ENCODE measurements at regions not wholly inside any gene's neighbourhood (a gene's known extent, or its start where the extent isn't known, plus 50 kb on each side); places are given as distances from the start of the nearest gene placed in this dataset.

GRCh38 chr4:123802082-123802645 is 405.6 kb downstream of the SPRY1 start:
- ATAC-seq: no peak
- Mint-ChIP-seq H3K9me3 (peaks cover 3% of the 10 kb centered on the region), H3K4me1 (no peaks in the 10 kb centered on the region), H3K27ac (no peak overlapping the region), H3K27me3 (peaks cover 28% of the 10 kb centered on the region), H3K36me3 (no peaks in the 10 kb centered on the region), H3K4me3 (no peak overlapping the region)

GRCh38 chr4:123802933-123803332 is 406.3 kb downstream of the SPRY1 start:
- Mint-ChIP-seq H3K36me3 (no peaks in the 10 kb centered on the region), H3K4me3 (no peak overlapping the region), H3K27ac (no peak overlapping the region), H3K4me1 (no peaks in the 10 kb centered on the region), H3K27me3 (peaks cover 28% of the 10 kb centered on the region), H3K9me3 (no peaks in the 10 kb centered on the region)
- ATAC-seq: no peak

- Mint-ChIP-seq H3K36me3 (no peaks in the 10 kb centered on the region), H3K9me3 (no peaks in the 10 kb centered on the region), H3K4me3 (no peak overlapping the region), H3K27ac (no peak overlapping the region), H3K27me3 (peaks cover 28% of the 10 kb centered on the region), H3K4me1 (no peaks in the 10 kb centered on the region)
- ATAC-seq: no peak
Measured at GRCh38 chr4:123804196-123804721, 407.7 kb downstream of the SPRY1 start.

GRCh38 chr4:123806056-123806455 is 409.5 kb downstream of the SPRY1 start:
- H3K9me3 Mint-ChIP-seq: no peaks in the 10 kb centered on the region
- H3K4me1 Mint-ChIP-seq: no peaks in the 10 kb centered on the region
- peaks cover 21% of the 10 kb centered on the region for H3K27me3 Mint-ChIP-seq
- no peaks in the 10 kb centered on the region for H3K36me3 Mint-ChIP-seq
- ATAC-seq: no peak
- no peak overlapping the region for H3K4me3 Mint-ChIP-seq
- no peak overlapping the region for H3K27ac Mint-ChIP-seq

- Mint-ChIP-seq H3K36me3 (no peaks in the 10 kb centered on the region), H3K27ac (no peak overlapping the region), H3K27me3 (peaks cover 16% of the 10 kb centered on the region), H3K4me1 (peaks cover 9% of the 10 kb centered on the region), H3K4me3 (no peak overlapping the region), H3K9me3 (no peaks in the 10 kb centered on the region)
- no peak for ATAC-seq
Measured at GRCh38 chr4:123807187-123807586, 410.6 kb downstream of the SPRY1 start.

- Mint-ChIP-seq H3K4me1 (peaks cover 9% of the 10 kb centered on the region), H3K36me3 (no peaks in the 10 kb centered on the region), H3K4me3 (no peak overlapping the region), H3K27me3 (peaks cover 10% of the 10 kb centered on the region), H3K27ac (no peak overlapping the region), H3K9me3 (no peaks in the 10 kb centered on the region)
- ATAC-seq: no peak
Measured at GRCh38 chr4:123807866-123808265, 411.3 kb downstream of the SPRY1 start.

GRCh38 chr4:123809864-123810263 is 413.3 kb downstream of the SPRY1 start:
- no peaks in the 10 kb centered on the region for H3K36me3 Mint-ChIP-seq
- H3K9me3 Mint-ChIP-seq: no peaks in the 10 kb centered on the region
- H3K4me1 Mint-ChIP-seq: peaks cover 9% of the 10 kb centered on the region
- H3K27ac Mint-ChIP-seq: no peak overlapping the region
- H3K27me3 Mint-ChIP-seq: no peaks in the 10 kb centered on the region
- no peak overlapping the region for H3K4me3 Mint-ChIP-seq
- ATAC-seq: no peak

- H3K4me1 Mint-ChIP-seq: peaks cover 9% of the 10 kb centered on the region
- no peaks in the 10 kb centered on the region for H3K36me3 Mint-ChIP-seq
- no peaks in the 10 kb centered on the region for H3K9me3 Mint-ChIP-seq
- no peak for ATAC-seq
- peak overlapping the region; percentile 49 for H3K27ac Mint-ChIP-seq
- peak overlapping the region; percentile 63 for H3K4me3 Mint-ChIP-seq
- H3K27me3 Mint-ChIP-seq: no peaks in the 10 kb centered on the region
Measured at GRCh38 chr4:123812066-123812390, 415.4 kb downstream of the SPRY1 start.

GRCh38 chr4:123813901-123814300 is 417.3 kb downstream of the SPRY1 start:
- H3K27ac Mint-ChIP-seq: no peak overlapping the region
- H3K9me3 Mint-ChIP-seq: no peaks in the 10 kb centered on the region
- no peak for ATAC-seq
- no peaks in the 10 kb centered on the region for H3K27me3 Mint-ChIP-seq
- no peak overlapping the region for H3K4me3 Mint-ChIP-seq
- peaks cover 9% of the 10 kb centered on the region for H3K4me1 Mint-ChIP-seq
- no peaks in the 10 kb centered on the region for H3K36me3 Mint-ChIP-seq

- H3K4me3 Mint-ChIP-seq: no peak overlapping the region
- no peak overlapping the region for H3K27ac Mint-ChIP-seq
- H3K4me1 Mint-ChIP-seq: peaks cover 8% of the 10 kb centered on the region
- no peaks in the 10 kb centered on the region for H3K9me3 Mint-ChIP-seq
- ATAC-seq: no peak
- no peaks in the 10 kb centered on the region for H3K27me3 Mint-ChIP-seq
- H3K36me3 Mint-ChIP-seq: no peaks in the 10 kb centered on the region
Measured at GRCh38 chr4:123816462-123816861, 419.9 kb downstream of the SPRY1 start.

GRCh38 chr4:123817025-123817688 is 420.6 kb downstream of the SPRY1 start:
- H3K27ac Mint-ChIP-seq: no peak overlapping the region
- H3K4me3 Mint-ChIP-seq: no peak overlapping the region
- no peak for ATAC-seq

GRCh38 chr4:123819362-123820035 is 422.9 kb downstream of the SPRY1 start:
- no peaks in the 10 kb centered on the region for H3K9me3 Mint-ChIP-seq
- no peaks in the 10 kb centered on the region for H3K36me3 Mint-ChIP-seq
- no peak for ATAC-seq
- no peak overlapping the region for H3K4me3 Mint-ChIP-seq
- peaks cover 11% of the 10 kb centered on the region for H3K27me3 Mint-ChIP-seq
- no peaks in the 10 kb centered on the region for H3K4me1 Mint-ChIP-seq
- H3K27ac Mint-ChIP-seq: no peak overlapping the region

More at GRCh38 chr4:123817025-123817688, 420.6 kb downstream of the SPRY1 start:
- Mint-ChIP-seq H3K9me3 (no peaks in the 10 kb centered on the region), H3K4me1 (peaks cover under 1% of the 10 kb centered on the region), H3K36me3 (no peaks in the 10 kb centered on the region), H3K27me3 (no peaks in the 10 kb centered on the region)

GRCh38 chr4:123821861-123822260 is 425.3 kb downstream of the SPRY1 start:
- no peaks in the 10 kb centered on the region for H3K9me3 Mint-ChIP-seq
- H3K36me3 Mint-ChIP-seq: no peaks in the 10 kb centered on the region
- peaks cover 11% of the 10 kb centered on the region for H3K27me3 Mint-ChIP-seq
- no peaks in the 10 kb centered on the region for H3K4me1 Mint-ChIP-seq
- no peak for ATAC-seq
- no peak overlapping the region for H3K4me3 Mint-ChIP-seq
- no peak overlapping the region for H3K27ac Mint-ChIP-seq

GRCh38 chr4:123822353-123822752 is 425.8 kb downstream of the SPRY1 start:
- Mint-ChIP-seq H3K36me3 (no peaks in the 10 kb centered on the region), H3K4me3 (no peak overlapping the region), H3K27me3 (peaks cover 11% of the 10 kb centered on the region), H3K27ac (no peak overlapping the region), H3K9me3 (no peaks in the 10 kb centered on the region), H3K4me1 (no peaks in the 10 kb centered on the region)
- no peak for ATAC-seq

- peaks cover 11% of the 10 kb centered on the region for H3K27me3 Mint-ChIP-seq
- no peaks in the 10 kb centered on the region for H3K36me3 Mint-ChIP-seq
- ATAC-seq: no peak
- no peaks in the 10 kb centered on the region for H3K4me1 Mint-ChIP-seq
- no peaks in the 10 kb centered on the region for H3K9me3 Mint-ChIP-seq
- H3K4me3 Mint-ChIP-seq: no peak overlapping the region
- no peak overlapping the region for H3K27ac Mint-ChIP-seq
Measured at GRCh38 chr4:123823244-123823643, 426.6 kb downstream of the SPRY1 start.

- Mint-ChIP-seq H3K4me3 (no peak overlapping the region), H3K27me3 (peaks cover 11% of the 10 kb centered on the region), H3K4me1 (no peaks in the 10 kb centered on the region), H3K27ac (no peak overlapping the region), H3K9me3 (peaks cover 6% of the 10 kb centered on the region), H3K36me3 (no peaks in the 10 kb centered on the region)
- ATAC-seq: no peak
Measured at GRCh38 chr4:123824524-123824923, 427.9 kb downstream of the SPRY1 start.

Measured in stimulated activated memory B cell treated with anti-CD40 and anti-IgM and Interleukin-4, amounts not matched to agents 10 μg/mL and 1 μg/mL and 100 μg/mL, for 72 hours (primary cell).